ENCODE measurements at regions not wholly inside any gene's neighbourhood (a gene's known extent, or its start where the extent isn't known, plus 50 kb on each side); places are given as distances from the start of the nearest gene placed in this dataset.
"Not testable (repeated sequence)": the region's sequence is repeated elsewhere in the genome, so short reads cannot be mapped to it uniquely, and the experiment has no call there.

GRCh38 chr4:178196751-178197374 is 754.6 kb upstream of the AGA start:
- no peaks in the 10 kb centered on the region for H3K4me1 Mint-ChIP-seq
- ChIA-PET CTCF (no interaction called here), POLR2A (no interaction called here)
- no peak overlapping the region for H3K4me3 ChIP-seq (ENCODE audit: low read length)
- no peaks in the 10 kb centered on the region for H3K27me3 ChIP-seq (ENCODE audit: insufficient read depth, low read length, poor library complexity, severe bottlenecking)
- H3K9me3 ChIP-seq (ENCODE audit: low read length), result no peaks in the 10 kb centered on the region
- no peak overlapping the region for H3K27ac Mint-ChIP-seq
- DNase-seq, result no peak
- H3K9me3 Mint-ChIP-seq, result peaks cover 0 to 17% (median 0%) of the 10 kb centered on the region in 5 donors
- no peaks in the 10 kb centered on the region for H3K36me3 Mint-ChIP-seq
- no peaks in the 10 kb centered on the region for H3K36me3 ChIP-seq (ENCODE audit: insufficient read depth, low read length)
- no peak overlapping the region for H3K27ac ChIP-seq (ENCODE audit: low read depth, low read length)
- H3K27me3 Mint-ChIP-seq, result no peaks in the 10 kb centered on the region
- no peaks in the 10 kb centered on the region for H3K4me1 ChIP-seq (ENCODE audit: insufficient read depth, low read length)
- H3K4me3 Mint-ChIP-seq, result no peak overlapping the region

DNA sequence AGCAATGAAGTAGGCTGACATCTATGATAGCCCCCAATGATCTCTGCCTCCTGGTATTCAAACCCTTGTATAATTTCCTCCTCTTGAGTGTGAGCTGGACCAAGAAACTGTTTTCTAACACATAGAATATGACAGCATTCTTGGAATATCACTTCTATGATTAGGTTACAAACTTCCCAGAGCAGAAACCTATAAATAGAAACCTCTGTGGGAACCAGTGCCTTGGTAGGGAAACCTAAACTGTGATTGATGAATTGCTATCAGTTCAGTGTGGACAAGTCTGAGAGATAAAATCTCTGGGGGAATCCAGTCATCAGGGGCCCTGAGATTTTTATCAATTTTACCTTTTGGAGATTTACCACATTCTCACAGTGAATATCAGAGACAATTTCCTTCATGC is 756.5 kb upstream of the AGA start:
- no peaks in the 10 kb centered on the region for H3K4me1 Mint-ChIP-seq
- CTCF ChIA-PET, result no interaction called here
- Histone ChIP-seq H3K36me3 (ENCODE audit: insufficient read depth, low read length) (no peaks in the 10 kb centered on the region), H3K4me3 (ENCODE audit: low read length) (no peak overlapping the region), H3K9me3 (ENCODE audit: low read length) (no peaks in the 10 kb centered on the region), H3K27me3 (ENCODE audit: insufficient read depth, low read length, poor library complexity, severe bottlenecking) (no peaks in the 10 kb centered on the region), H3K4me1 (ENCODE audit: insufficient read depth, low read length) (no peaks in the 10 kb centered on the region), H3K27ac (ENCODE audit: low read depth, low read length) (no peak overlapping the region)
- no peak for DNase-seq
- H3K27ac Mint-ChIP-seq, result no peak overlapping the region
- H3K9me3 Mint-ChIP-seq, result peaks cover 0 to 17% (median 2%) of the 10 kb centered on the region in 5 donors
- H3K27me3 Mint-ChIP-seq, result no peaks in the 10 kb centered on the region
- POLR2A ChIA-PET, result no interaction called here
- H3K36me3 Mint-ChIP-seq, result no peaks in the 10 kb centered on the region
- no peak overlapping the region for H3K4me3 Mint-ChIP-seq

DNA sequence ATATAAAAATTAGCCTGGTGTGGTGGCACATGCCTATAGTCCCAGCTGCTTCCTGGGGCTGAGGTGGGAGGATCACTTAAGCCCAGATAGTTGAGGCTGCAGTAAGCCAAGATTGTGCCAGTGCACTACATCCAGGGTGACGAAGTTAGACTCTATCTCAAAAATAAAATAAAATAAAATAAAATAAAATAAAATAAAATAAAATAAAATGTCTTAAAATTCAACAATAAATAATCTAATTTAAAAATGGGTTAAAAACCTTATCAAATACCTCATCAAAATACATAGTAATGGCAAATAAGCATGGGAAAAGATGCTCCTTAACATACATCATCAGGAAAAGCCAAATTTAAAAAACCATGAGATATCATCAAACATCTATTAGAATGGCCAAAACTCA is 760.2 kb upstream of the AGA start:
- Mint-ChIP-seq H3K9me3 (peaks cover 0 to 19% (median 5%) of the 10 kb centered on the region in 5 donors), H3K27me3 (no peaks in the 10 kb centered on the region), H3K27ac (no peak overlapping the region), H3K36me3 (no peaks in the 10 kb centered on the region), H3K4me1 (no peaks in the 10 kb centered on the region), H3K4me3 (no peak overlapping the region)
- ChIA-PET POLR2A (no interaction called here), CTCF (no interaction called here)
- no peak for DNase-seq
- H3K36me3 ChIP-seq (ENCODE audit: insufficient read depth, low read length), result no peaks in the 10 kb centered on the region
- no peaks in the 10 kb centered on the region for H3K9me3 ChIP-seq (ENCODE audit: low read length)
- H3K4me1 ChIP-seq (ENCODE audit: insufficient read depth, low read length), result no peaks in the 10 kb centered on the region
- no peaks in the 10 kb centered on the region for H3K27me3 ChIP-seq (ENCODE audit: insufficient read depth, low read length, poor library complexity, severe bottlenecking)
- H3K4me3 ChIP-seq (ENCODE audit: low read length), result no peak overlapping the region
- no peak overlapping the region for H3K27ac ChIP-seq (ENCODE audit: low read depth, low read length)

DNA sequence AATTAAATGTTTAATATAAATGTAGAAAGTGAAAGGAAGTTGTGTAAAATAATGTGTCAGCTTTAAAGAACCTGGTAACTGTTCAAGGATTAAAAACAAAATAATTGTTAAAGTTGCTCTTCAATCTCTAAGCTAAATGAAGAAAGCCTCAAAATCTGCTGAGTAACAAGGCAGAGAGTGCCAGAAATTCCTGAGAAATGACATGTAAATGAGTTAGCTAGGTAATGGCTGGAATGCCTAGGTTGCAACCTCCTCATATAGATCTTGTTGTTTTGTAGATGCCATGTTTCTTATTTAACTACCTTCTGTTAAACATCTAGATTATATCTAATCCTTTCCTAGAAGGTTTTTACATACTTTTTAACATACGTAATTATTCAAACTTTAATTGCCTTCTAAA is 763.6 kb upstream of the AGA start:
- no peaks in the 10 kb centered on the region for H3K36me3 ChIP-seq (ENCODE audit: insufficient read depth, low read length)
- H3K9me3 Mint-ChIP-seq, result peaks cover 4 to 13% (median 7%) of the 10 kb centered on the region in 5 donors
- no peaks in the 10 kb centered on the region for H3K4me1 ChIP-seq (ENCODE audit: insufficient read depth, low read length)
- no peak overlapping the region for H3K27ac ChIP-seq (ENCODE audit: low read depth, low read length)
- H3K27me3 Mint-ChIP-seq, result no peaks in the 10 kb centered on the region
- H3K4me1 Mint-ChIP-seq, result no peaks in the 10 kb centered on the region
- H3K4me3 Mint-ChIP-seq, result no peak overlapping the region
- ChIA-PET CTCF (no interaction called here), POLR2A (no interaction called here)
- H3K4me3 ChIP-seq (ENCODE audit: low read length), result no peak overlapping the region
- no peaks in the 10 kb centered on the region for H3K36me3 Mint-ChIP-seq
- no peak overlapping the region for H3K27ac Mint-ChIP-seq
- no peak for DNase-seq
- no peaks in the 10 kb centered on the region for H3K27me3 ChIP-seq (ENCODE audit: insufficient read depth, low read length, poor library complexity, severe bottlenecking)
- H3K9me3 ChIP-seq (ENCODE audit: low read length), result no peaks in the 10 kb centered on the region

- H3K4me3 ChIP-seq (ENCODE audit: low read length), result no peak overlapping the region
- no peaks in the 10 kb centered on the region for H3K27me3 ChIP-seq (ENCODE audit: insufficient read depth, low read length, poor library complexity, severe bottlenecking)
- Mint-ChIP-seq H3K27me3 (no peaks in the 10 kb centered on the region), H3K4me3 (no peak overlapping the region), H3K9me3 (peaks cover 0 to 4% (median 2%) of the 10 kb centered on the region in 5 donors), H3K27ac (no peak overlapping the region), H3K36me3 (no peaks in the 10 kb centered on the region), H3K4me1 (no peaks in the 10 kb centered on the region)
- POLR2A ChIA-PET, result no interaction called here
- H3K27ac ChIP-seq (ENCODE audit: low read depth, low read length), result no peak overlapping the region
- H3K36me3 ChIP-seq (ENCODE audit: insufficient read depth, low read length), result no peaks in the 10 kb centered on the region
- CTCF ChIA-PET, result no interaction called here
- DNase-seq, result no peak
- no peaks in the 10 kb centered on the region for H3K9me3 ChIP-seq (ENCODE audit: low read length)
- no peaks in the 10 kb centered on the region for H3K4me1 ChIP-seq (ENCODE audit: insufficient read depth, low read length)
Measured at GRCh38 chr4:178215309-178215708, 773.1 kb upstream of the AGA start.

- Histone ChIP-seq H3K36me3 (ENCODE audit: insufficient read depth, low read length) (no peaks in the 10 kb centered on the region), H3K27me3 (ENCODE audit: insufficient read depth, low read length, poor library complexity, severe bottlenecking) (no peaks in the 10 kb centered on the region), H3K4me1 (ENCODE audit: insufficient read depth, low read length) (no peaks in the 10 kb centered on the region), H3K27ac (ENCODE audit: low read depth, low read length) (no peak overlapping the region), H3K9me3 (ENCODE audit: low read length) (no peaks in the 10 kb centered on the region), H3K4me3 (ENCODE audit: low read length) (no peak overlapping the region)
- CTCF ChIA-PET, result no interaction called here
- no peak overlapping the region for H3K4me3 Mint-ChIP-seq
- POLR2A ChIA-PET, result no interaction called here
- H3K4me1 Mint-ChIP-seq, result no peaks in the 10 kb centered on the region
- no peaks in the 10 kb centered on the region for H3K27me3 Mint-ChIP-seq
- DNase-seq, result no peak
- peaks cover 0 to 4% (median 2%) of the 10 kb centered on the region in 5 donors for H3K9me3 Mint-ChIP-seq
- H3K27ac Mint-ChIP-seq, result no peak overlapping the region
- H3K36me3 Mint-ChIP-seq, result no peaks in the 10 kb centered on the region
Measured at GRCh38 chr4:178215763-178216162, 773.5 kb upstream of the AGA start.

- H3K36me3 Mint-ChIP-seq; H3K27ac ChIP-seq (ENCODE audit: low read depth, low read length); H3K27me3 ChIP-seq (ENCODE audit: insufficient read depth, low read length, poor library complexity, severe bottlenecking); CTCF ChIA-PET; H3K9me3 ChIP-seq (ENCODE audit: low read length); H3K4me1 Mint-ChIP-seq; H3K27me3 Mint-ChIP-seq; DNase-seq; H3K4me3 Mint-ChIP-seq; H3K4me1 ChIP-seq (ENCODE audit: insufficient read depth, low read length); H3K36me3 ChIP-seq (ENCODE audit: insufficient read depth, low read length); H3K4me3 ChIP-seq (ENCODE audit: low read length); H3K27ac Mint-ChIP-seq; POLR2A ChIA-PET: not testable (repeated sequence)
- peaks cover 3 to 17% (median 9%) of the 10 kb centered on the region in 5 donors for H3K9me3 Mint-ChIP-seq
Measured at GRCh38 chr4:178226421-178226820, 784.2 kb upstream of the AGA start.

DNA sequence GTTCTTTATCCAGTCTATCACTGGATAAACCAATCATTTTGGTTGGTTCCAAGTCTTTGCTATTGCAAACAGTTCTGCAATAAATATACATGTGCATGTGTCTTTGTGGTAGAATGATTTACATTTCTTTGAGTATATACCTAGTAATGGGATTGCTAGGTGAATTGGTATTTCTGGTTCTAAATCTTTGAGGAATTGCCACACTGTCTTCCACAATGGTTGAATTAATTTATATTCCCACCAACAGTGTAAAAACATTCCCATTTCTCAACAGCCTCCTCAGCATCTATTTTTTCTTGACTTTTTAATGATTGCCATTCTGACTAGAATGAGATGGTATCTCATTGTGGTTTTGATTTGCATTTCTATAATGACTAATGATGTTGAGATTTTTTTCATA is 791.7 kb upstream of the AGA start:
- Histone ChIP-seq H3K4me1 (ENCODE audit: insufficient read depth, low read length) (no peaks in the 10 kb centered on the region), H3K9me3 (ENCODE audit: low read length) (no peaks in the 10 kb centered on the region), H3K27ac (ENCODE audit: low read depth, low read length) (no peak overlapping the region), H3K36me3 (ENCODE audit: insufficient read depth, low read length) (no peaks in the 10 kb centered on the region), H3K4me3 (ENCODE audit: low read length) (no peak overlapping the region), H3K27me3 (ENCODE audit: insufficient read depth, low read length, poor library complexity, severe bottlenecking) (no peaks in the 10 kb centered on the region)
- peaks cover 6 to 23% (median 17%) of the 10 kb centered on the region in 5 donors for H3K9me3 Mint-ChIP-seq
- H3K27ac Mint-ChIP-seq, result no peak overlapping the region
- ChIA-PET CTCF (no interaction called here), POLR2A (no interaction called here)
- no peaks in the 10 kb centered on the region for H3K36me3 Mint-ChIP-seq
- no peaks in the 10 kb centered on the region for H3K27me3 Mint-ChIP-seq
- no peak overlapping the region for H3K4me3 Mint-ChIP-seq
- DNase-seq, result no peak
- H3K4me1 Mint-ChIP-seq, result no peaks in the 10 kb centered on the region

DNA sequence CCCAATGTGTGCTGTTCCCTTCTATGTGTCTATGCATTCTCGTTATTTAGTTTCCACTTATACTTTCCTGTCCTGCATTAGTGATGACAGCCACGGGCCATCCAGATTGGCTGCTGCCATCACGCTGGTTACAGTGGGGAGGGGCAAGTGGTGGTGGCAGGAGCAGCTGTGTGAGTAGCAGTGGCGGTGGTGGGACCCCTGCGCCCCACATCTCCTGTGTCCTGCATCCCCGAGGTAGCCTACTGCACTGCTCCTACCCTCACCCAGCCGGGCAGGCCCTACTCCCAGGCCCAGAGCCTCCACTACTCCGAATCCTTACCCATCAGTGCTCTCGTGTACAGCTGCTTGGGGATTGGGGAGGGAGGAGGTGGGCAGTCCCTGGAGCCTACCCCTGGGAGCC is 798.7 kb upstream of the AGA start:
- Histone ChIP-seq H3K4me3 (ENCODE audit: low read length) (no peak overlapping the region), H3K36me3 (ENCODE audit: insufficient read depth, low read length) (no peaks in the 10 kb centered on the region), H3K4me1 (ENCODE audit: insufficient read depth, low read length) (no peaks in the 10 kb centered on the region), H3K27me3 (ENCODE audit: insufficient read depth, low read length, poor library complexity, severe bottlenecking) (no peaks in the 10 kb centered on the region), H3K9me3 (ENCODE audit: low read length) (no peaks in the 10 kb centered on the region), H3K27ac (ENCODE audit: low read depth, low read length) (no peak overlapping the region)
- no peaks in the 10 kb centered on the region for H3K36me3 Mint-ChIP-seq
- no peak overlapping the region for H3K27ac Mint-ChIP-seq
- H3K4me3 Mint-ChIP-seq, result no peak overlapping the region
- no peaks in the 10 kb centered on the region for H3K4me1 Mint-ChIP-seq
- CTCF ChIA-PET, result no interaction called here
- no peaks in the 10 kb centered on the region for H3K27me3 Mint-ChIP-seq
- no peak for DNase-seq
- POLR2A ChIA-PET, result no interaction called here
- peaks cover 0 to 24% (median 4%) of the 10 kb centered on the region in 5 donors for H3K9me3 Mint-ChIP-seq
